ENCODE measurements at regions not wholly inside any gene's neighbourhood (a gene's known extent, or its start where the extent isn't known, plus 50 kb on each side); places are given as distances from the start of the nearest gene placed in this dataset.

DNA sequence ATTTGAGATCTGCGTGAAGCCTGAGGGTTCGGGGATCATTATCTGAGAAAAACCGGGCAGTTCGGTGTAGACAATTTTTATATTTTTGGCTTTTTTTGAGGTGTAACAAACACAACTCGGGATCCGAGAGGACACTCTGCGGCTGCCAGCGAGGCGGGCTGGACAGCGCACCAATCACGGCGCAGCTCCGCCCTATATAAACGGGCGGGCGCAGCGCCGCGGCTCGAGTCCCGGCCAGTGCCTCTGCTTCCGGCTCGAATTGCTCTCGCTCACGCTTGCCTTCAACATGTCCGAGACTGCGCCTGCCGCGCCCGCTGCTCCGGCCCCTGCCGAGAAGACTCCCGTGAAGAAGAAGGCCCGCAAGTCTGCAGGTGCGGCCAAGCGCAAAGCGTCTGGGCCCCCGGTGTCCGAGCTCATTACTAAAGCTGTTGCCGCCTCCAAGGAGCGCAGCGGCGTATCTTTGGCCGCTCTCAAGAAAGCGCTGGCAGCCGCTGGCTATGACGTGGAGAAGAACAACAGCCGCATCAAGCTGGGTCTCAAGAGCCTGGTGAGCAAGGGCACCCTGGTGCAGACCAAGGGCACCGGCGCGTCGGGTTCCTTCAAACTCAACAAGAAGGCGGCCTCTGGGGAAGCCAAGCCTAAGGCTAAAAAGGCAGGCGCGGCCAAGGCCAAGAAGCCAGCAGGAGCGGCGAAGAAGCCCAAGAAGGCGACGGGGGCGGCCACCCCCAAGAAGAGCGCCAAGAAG, 69.0 kb downstream of the HFE start:
- TF ChIP-seq, protein P1, sequence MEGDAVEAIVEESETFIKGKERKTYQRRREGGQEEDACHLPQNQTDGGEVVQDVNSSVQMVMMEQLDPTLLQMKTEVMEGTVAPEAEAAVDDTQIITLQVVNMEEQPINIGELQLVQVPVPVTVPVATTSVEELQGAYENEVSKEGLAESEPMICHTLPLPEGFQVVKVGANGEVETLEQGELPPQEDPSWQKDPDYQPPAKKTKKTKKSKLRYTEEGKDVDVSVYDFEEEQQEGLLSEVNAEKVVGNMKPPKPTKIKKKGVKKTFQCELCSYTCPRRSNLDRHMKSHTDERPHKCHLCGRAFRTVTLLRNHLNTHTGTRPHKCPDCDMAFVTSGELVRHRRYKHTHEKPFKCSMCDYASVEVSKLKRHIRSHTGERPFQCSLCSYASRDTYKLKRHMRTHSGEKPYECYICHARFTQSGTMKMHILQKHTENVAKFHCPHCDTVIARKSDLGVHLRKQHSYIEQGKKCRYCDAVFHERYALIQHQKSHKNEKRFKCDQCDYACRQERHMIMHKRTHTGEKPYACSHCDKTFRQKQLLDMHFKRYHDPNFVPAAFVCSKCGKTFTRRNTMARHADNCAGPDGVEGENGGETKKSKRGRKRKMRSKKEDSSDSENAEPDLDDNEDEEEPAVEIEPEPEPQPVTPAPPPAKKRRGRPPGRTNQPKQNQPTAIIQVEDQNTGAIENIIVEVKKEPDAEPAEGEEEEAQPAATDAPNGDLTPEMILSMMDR (IDR thresholded peaks at IDR 0.05; ENCODE audit: insufficient read depth, low read length, poor library complexity, severe bottlenecking), result no peak
- no peak for TF ChIP-seq EZH2phosphoT487 (conservative IDR thresholded peaks at IDR 0.05; ENCODE audit: low read length)
- peak overlapping the region; percentile 79 for H2AFZ ChIP-seq (ENCODE audit: low read depth, low read length, severe bottlenecking)
- H4K20me1 ChIP-seq (ENCODE audit: low read depth, low read length), result no peaks in the 10 kb centered on the region
- H3K9me3 ChIP-seq (ENCODE audit: insufficient read depth, low read length), result no peaks in the 10 kb centered on the region
- H3K9me2 ChIP-seq (replicated peaks; ENCODE audit: insufficient read depth, low read length), result no peaks in the 10 kb centered on the region
- peaks cover 39% of the 10 kb centered on the region for H3F3A ChIP-seq (ENCODE audit: insufficient read depth)
- no peaks in the 10 kb centered on the region for H3K27me3 ChIP-seq (ENCODE audit: low read length)
- H3K36me3 ChIP-seq (ENCODE audit: low read length), result no peaks in the 10 kb centered on the region
- no peaks in the 10 kb centered on the region for H3K79me2 ChIP-seq (ENCODE audit: insufficient read depth, low read length)
- peak overlapping the region; percentile 74 for H3K4me2 ChIP-seq (ENCODE audit: low read depth, low read length, poor library complexity, severe bottlenecking)
- H3K27ac ChIP-seq (ENCODE audit: low read depth, low read length), result peak overlapping the region; percentile 96
- H3K9ac ChIP-seq (ENCODE audit: low read length), result peak overlapping the region; percentile 76
- peak overlapping the region; percentile 63 for H3K4me3 ChIP-seq (ENCODE audit: insufficient read depth, low read length, poor library complexity, severe bottlenecking)

DNA sequence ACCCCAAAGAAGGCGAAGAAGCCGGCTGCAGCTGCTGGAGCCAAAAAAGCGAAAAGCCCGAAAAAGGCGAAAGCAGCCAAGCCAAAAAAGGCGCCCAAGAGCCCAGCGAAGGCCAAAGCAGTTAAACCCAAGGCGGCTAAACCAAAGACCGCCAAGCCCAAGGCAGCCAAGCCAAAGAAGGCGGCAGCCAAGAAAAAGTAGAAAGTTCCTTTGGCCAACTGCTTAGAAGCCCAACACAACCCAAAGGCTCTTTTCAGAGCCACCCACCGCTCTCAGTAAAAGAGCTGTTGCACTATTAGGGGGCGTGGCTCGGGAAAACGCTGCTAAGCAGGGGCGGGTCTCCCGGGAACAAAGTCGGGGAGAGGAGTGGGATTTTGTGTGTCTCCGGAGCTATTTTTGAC, 69.6 kb downstream of the HFE start:
- peak overlapping the region; percentile 76 for H3K9ac ChIP-seq (ENCODE audit: low read length)
- peak overlapping the region; percentile 96 for H3K27ac ChIP-seq (ENCODE audit: low read depth, low read length)
- no peak for TF ChIP-seq EZH2phosphoT487 (conservative IDR thresholded peaks at IDR 0.05; ENCODE audit: low read length)
- TF ChIP-seq, protein P1 (IDR thresholded peaks at IDR 0.05; ENCODE audit: insufficient read depth, low read length, poor library complexity, severe bottlenecking), result no peak
- H3K27me3 ChIP-seq (ENCODE audit: low read length), result no peaks in the 10 kb centered on the region
- no peaks in the 10 kb centered on the region for H3K79me2 ChIP-seq (ENCODE audit: insufficient read depth, low read length)
- peak overlapping the region; percentile 63 for H3K4me3 ChIP-seq (ENCODE audit: insufficient read depth, low read length, poor library complexity, severe bottlenecking)
- H2AFZ ChIP-seq (ENCODE audit: low read depth, low read length, severe bottlenecking), result no peak overlapping the region
- H3K9me3 ChIP-seq (ENCODE audit: insufficient read depth, low read length), result no peaks in the 10 kb centered on the region
- H3K9me2 ChIP-seq (replicated peaks; ENCODE audit: insufficient read depth, low read length), result no peaks in the 10 kb centered on the region
- H4K20me1 ChIP-seq (ENCODE audit: low read depth, low read length), result no peaks in the 10 kb centered on the region
- peak overlapping the region; percentile 74 for H3K4me2 ChIP-seq (ENCODE audit: low read depth, low read length, poor library complexity, severe bottlenecking)
- H3K36me3 ChIP-seq (ENCODE audit: low read length), result no peaks in the 10 kb centered on the region
- peaks cover 39% of the 10 kb centered on the region for H3F3A ChIP-seq (ENCODE audit: insufficient read depth)

DNA sequence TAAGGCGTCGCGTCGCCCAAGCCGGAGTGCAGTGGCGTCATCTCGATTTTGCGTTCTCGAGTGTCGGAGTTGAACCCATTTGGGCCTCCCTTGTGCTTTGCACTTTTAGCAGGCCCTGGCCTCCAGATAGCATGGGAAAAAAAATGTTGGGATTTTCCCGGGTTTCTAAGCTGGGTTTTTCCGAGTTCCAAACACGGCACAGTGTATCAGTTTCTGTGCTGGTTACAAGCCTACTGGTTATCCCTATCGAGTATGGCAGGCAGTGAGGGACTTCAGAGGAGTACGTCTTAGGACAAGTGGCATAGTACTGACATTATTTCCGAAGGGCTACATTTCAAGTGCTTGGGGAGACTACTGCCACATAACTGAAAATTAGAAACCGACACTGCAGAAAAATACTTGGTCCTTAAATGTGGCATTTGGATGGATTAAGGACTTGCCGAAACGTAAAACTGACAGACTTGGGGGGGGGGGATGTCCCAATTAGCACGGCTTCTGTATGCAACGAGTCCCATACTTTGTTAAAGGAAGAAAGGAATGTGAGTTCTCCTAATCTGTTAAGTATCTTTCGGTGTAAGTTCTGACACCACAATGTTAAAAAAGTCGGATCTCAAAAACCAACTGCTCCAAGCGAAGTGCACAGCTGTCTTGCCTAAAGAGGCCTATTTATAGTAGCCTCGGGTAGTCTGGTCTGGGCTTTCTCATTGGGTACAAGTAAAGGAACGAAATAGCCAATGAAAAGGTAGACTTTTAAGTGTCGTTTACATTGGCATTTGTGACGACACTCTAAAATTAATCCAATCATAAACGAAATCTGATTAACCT, 70.2 kb downstream of the HFE start:
- Histone ChIP-seq H3K4me2 (ENCODE audit: low read depth, low read length, poor library complexity, severe bottlenecking) (peak overlapping the region; percentile 74), H3K9me3 (ENCODE audit: insufficient read depth, low read length) (no peaks in the 10 kb centered on the region), H2AFZ (ENCODE audit: low read depth, low read length, severe bottlenecking) (no peak overlapping the region), H3K27me3 (ENCODE audit: low read length) (no peaks in the 10 kb centered on the region), H4K20me1 (ENCODE audit: low read depth, low read length) (no peaks in the 10 kb centered on the region), H3K36me3 (ENCODE audit: low read length) (no peaks in the 10 kb centered on the region), H3K4me3 (ENCODE audit: insufficient read depth, low read length, poor library complexity, severe bottlenecking) (peak overlapping the region; percentile 63), H3K79me2 (ENCODE audit: insufficient read depth, low read length) (no peaks in the 10 kb centered on the region), H3K9ac (ENCODE audit: low read length) (peak overlapping the region; percentile 76), H3K27ac (ENCODE audit: low read depth, low read length) (peak overlapping the region; percentile 96), H3K9me2 (replicated peaks; ENCODE audit: insufficient read depth, low read length) (no peaks in the 10 kb centered on the region), H3F3A (ENCODE audit: insufficient read depth) (peaks cover 39% of the 10 kb centered on the region)
- TF ChIP-seq, protein P1 (IDR thresholded peaks at IDR 0.05; ENCODE audit: insufficient read depth, low read length, poor library complexity, severe bottlenecking), result no peak
- no peak for TF ChIP-seq EZH2phosphoT487 (conservative IDR thresholded peaks at IDR 0.05; ENCODE audit: low read length)

Data from SU-DHL-6 (cell line).